GM18517 (cell line): ENCODE measurements at regions not wholly inside any gene's neighbourhood (a gene's known extent, or its start where the extent isn't known, plus 50 kb on each side); places are given as distances from the start of the nearest gene placed in this dataset.
"Not testable (repeated sequence)": the region's sequence is repeated elsewhere in the genome, so short reads cannot be mapped to it uniquely, and the experiment has no call there.

Source experiments
- ATAC-seq: cut with Tn5 transposase; IDR thresholded peaks from one replicate; pipeline ENCODE4 v1.9.1; 2021; ENCODE audit warnings: mild to moderate bottlenecking, moderate library complexity; ENCODE audit not compliant: unreplicated experiment

DNA sequence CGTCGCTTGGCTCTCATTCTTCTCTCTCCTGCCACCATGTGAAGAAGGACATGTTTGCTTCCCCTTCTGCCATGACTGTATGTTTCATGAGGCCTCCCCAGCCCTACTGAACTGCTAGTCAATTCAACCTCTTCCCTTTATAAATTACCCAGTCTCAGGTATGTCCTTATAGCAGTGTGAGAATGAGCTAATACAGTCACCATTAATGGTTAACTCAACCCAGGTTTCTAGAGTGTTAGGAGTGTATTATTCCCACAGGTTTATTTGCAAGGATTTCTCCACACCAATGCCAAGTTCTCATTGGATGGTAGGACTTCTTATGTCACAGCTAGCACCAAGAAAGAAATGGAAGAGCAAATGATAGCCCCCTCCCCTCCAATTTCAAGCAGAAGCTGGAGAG, 71.9 kb downstream of the DYNAP start:
- ATAC-seq = no peak

- not testable (repeated sequence) for ATAC-seq
Observed at GRCh38 chr18:54669701-54670100, 78.7 kb downstream of the DYNAP start.

DNA sequence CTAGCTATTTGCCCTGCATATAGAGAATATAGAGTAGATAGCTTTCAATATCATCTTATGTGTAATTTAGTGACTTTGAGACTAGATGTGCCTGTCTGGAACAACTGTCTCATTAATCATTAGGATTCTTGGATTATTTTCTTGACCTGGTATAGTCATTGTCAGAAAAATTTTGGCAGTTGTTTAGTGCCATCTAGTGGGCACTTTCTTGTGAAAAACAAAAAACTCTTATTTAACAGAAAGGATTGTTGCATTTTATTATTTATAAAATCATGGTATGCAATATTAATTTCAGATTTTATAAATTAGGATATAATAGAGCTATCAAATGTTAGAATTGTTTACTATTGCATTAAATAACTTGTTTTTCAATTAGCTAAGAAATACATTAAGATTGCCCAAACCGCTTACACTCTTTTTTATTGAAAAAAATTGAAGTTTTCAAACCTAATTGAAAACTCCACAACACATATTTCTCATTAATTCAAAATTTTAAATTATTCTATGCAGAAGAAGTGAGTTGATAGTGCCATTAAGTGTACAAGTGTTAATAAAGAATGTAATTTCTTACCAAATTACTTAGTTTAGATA, 80.3 kb downstream of the DYNAP start:
- ATAC-seq = no peak

GRCh38 chr18:54672109-54672508, 81.1 kb downstream of the DYNAP start:
- ATAC-seq = no peak

DNA sequence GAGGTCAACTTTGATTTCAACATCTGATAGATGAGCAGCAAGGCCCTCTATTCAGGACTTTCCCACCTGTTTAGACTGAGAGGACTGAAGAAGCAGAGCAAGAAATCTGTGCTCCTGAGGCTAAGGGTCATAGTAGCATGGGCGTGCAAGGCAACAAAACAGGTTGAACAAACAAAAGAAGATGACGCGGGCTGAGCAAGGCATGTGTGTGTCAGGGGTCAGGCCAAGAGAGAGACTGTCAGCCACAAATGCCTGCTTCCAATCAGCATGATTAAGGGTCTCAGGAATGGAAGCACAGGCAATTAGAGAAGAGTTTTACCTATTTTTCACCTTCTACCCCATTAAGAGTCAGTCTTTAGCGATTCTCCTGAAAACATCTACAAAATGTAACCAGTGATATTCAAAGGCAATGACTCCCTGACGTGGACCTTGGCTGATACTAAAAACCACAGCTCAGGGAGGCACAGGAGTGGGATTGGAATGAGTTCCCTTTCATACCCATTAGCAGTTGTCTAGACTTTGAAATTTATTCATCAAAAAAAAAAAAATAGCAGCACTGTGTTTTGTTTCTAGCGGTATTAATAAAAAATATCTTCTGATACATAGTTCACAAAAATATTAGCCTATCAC, 81.9 kb downstream of the DYNAP start:
- no peak for ATAC-seq

DNA sequence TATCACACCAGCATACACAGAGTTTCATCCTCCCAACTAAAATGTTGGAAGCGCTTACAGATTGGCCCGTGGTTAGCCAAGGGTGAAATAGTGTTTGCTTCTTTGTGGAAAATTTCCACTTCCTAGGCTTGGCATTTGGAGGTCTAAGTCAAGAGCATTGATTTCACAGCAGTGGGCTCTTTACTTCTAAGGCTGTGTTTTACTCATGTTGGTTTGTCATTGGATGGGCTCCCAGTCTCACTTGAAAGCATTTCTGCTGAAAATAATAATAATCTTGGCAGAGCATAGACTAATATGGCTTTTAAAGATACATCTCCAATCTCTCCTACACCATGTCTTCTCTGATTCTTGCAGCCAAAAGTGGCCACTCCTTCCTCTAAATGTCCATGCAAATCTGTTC, 82.9 kb downstream of the DYNAP start:
- ATAC-seq = no peak

- ATAC-seq = no peak
Observed at GRCh38 chr18:54675076-54675475, 84.0 kb downstream of the DYNAP start.

DNA sequence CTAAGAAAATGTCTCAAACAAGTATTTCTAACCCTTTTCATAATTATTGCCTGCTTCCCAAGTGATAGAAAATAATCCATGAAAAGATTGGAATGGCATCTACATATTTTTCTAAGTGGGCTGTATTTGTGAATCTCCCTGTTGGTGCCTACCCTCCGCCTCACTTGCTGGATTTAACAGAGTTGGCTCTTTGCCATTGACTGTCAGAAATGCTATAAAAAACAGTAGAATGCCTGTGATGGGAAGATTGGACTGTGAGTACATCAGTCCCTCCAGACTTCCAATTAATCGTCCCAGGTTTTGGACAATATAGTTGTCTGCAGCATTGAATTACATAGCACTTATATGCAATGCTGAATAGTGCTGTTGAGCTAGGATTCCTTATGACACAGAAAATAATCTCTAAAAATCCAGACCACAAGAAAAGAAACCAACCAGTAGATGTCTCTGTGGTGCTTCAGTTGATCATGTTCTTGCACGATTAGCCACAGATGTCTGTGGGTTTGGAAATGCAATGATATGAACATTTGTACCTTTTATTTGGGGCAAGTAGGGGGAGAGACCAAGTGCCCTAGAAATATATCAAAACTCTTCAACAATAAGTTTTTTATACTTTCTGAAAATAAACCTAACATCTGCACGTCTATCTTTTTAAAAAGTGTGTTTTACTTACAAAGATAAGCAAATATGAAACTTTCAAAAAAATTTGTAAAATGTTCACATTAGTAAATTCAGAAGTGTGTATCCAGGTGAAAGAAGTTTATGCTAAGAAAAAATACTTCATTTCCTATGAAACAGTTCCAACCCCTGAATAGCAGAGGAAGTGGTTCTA, 88.5 kb downstream of the DYNAP start:
- no peak for ATAC-seq

DNA sequence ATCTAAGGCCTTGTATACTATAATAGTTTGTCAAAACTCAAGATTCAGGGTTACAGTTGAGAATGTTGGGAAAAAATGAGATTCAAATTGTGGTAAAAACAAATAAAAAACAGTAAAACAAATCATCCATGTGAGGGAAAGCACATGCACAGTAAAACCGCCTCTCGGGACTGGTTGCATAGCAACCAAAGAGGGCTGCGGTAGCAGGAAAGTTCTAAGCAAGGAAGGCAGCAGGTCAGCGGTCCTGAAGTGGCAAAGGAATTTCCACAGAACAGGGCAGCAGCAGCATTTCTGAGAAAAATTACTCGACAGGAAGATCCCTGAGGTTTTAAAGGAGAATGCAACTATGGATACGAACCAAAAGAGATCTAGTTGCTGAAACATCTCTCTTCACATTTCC, 93.7 kb downstream of the DYNAP start:
- no peak for ATAC-seq

DNA sequence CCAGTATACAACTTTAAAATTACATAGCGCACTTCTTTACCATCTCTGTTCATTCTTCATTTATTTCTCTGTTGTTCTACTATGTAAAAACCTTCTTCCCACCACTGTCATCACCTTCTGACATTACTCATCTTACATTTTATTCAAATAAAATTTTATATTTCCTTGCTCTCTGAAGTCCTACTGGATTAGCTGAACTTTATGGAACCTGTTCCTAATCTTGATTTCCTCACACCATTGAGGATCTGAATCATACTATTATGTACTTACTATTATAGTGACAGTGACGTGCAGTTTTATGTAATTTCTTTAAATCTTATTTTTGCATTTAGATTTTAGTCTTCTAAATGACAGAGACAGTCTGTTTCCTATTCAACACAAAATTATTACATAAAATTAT, 98.3 kb downstream of the DYNAP start:
- ATAC-seq = no peak

- ATAC-seq = no peak
Observed at GRCh38 chr18:54690198-54690597, 99.2 kb downstream of the DYNAP start.

DNA sequence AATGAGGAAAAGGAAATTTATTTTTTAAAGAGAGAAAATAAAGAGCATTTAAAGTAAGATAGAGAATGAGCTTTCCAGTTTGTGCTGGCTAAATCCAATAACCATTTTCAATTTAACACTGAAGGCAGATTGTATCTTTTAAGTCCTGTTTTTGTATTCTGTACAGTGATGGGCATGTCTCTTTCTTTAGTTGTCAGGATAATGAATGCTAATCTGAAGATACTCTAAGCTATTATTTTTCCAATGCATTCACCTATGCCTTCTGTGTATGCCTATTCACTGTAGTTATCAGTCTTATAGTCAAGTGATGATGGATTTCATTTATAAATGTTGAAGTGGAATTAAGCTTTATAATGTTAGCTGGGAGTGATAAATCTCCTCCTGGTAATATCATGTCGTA, 101.4 kb downstream of the DYNAP start:
- ATAC-seq = no peak

- no peak for ATAC-seq
Observed at GRCh38 chr18:54696616-54697293, 105.7 kb downstream of the DYNAP start.

DNA sequence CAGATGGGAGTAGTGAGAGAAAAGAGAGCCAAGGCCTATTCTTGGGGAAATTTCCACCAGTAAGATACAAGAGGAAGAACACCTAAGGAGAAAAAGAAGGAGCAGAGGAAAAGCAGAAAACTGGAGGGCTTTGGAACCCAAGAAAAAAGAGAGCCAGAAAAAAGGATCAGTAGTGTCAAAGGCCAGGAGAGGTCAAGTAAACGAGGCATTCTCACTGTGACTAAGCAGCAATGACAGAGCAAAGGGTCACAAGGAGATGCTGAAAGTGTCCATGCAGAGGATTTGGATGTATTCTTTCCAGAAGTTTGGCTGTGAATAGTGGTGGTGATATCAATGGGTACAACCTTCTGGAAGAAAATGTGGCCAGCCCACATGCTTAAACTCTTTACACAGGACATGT, 109.5 kb downstream of the DYNAP start:
- ATAC-seq = no peak

DNA sequence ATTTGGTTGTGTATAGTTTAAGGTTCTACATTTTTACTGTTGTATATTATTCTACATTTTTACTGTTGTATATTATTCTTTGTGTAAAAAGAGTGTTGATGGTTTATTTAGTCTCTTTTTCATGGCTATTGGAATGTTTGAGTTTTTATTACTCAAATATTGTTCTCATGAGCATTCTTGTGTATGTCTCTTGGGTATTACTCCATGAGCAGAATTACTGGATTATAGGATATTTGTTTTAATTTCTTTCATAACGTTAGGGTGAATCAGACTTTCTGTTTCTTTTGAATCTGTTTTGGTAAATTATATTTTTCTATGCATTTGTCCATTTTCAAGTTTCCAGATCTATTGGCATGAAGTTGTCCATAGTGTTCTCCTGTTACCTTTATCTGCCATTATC, 111.6 kb downstream of the DYNAP start:
- ATAC-seq = no peak

- no peak for ATAC-seq
Observed at GRCh38 chr18:54710074-54710899, 118.0 kb upstream of the RAB27B start.

GRCh38 chr18:54710900-54711281, 117.4 kb upstream of the RAB27B start:
- no peak for ATAC-seq

- no peak for ATAC-seq
Observed at GRCh38 chr18:54712306-54712705, 116.0 kb upstream of the RAB27B start.

GRCh38 chr18:54712758-54713157, 115.5 kb upstream of the RAB27B start:
- ATAC-seq = no peak

- no peak for ATAC-seq
Observed at GRCh38 chr18:54713386-54713785, 114.9 kb upstream of the RAB27B start.

- no peak for ATAC-seq
Observed at GRCh38 chr18:54714851-54715250, 113.4 kb upstream of the RAB27B start.
